Central memory CD4-positive, alpha-beta T cell (primary cell): ENCODE measurements at regions not wholly inside any gene's neighbourhood (a gene's known extent, or its start where the extent isn't known, plus 50 kb on each side); places are given as distances from the start of the nearest gene placed in this dataset.
"Not testable (repeated sequence)": the region's sequence is repeated elsewhere in the genome, so short reads cannot be mapped to it uniquely, and the experiment has no call there.

ENCODE experiments used
- DNase-seq: peaks from one replicate; pipeline ENCODE4 v3.0.0; 2022

DNA sequence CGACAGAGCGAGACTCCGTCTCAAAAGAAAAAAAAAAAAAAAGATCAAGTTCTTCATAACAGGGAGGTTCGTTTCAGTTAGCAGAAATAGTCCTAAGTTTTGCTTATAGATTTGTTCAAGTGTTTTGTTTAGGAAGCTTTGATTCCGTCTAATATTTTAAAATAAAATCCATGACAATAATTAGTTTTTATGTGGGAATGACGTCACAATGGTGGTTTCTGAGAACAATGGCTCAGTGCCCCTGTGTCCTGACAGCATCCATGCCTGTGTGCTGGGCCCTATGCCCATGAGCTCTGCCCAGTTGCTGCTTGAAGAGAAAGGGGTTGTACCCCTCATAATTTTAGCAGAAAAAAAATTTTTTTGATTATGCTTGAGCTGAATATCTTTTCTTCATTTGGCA, 134.0 kb downstream of the SST start:
- DNase-seq, result no peak

DNA sequence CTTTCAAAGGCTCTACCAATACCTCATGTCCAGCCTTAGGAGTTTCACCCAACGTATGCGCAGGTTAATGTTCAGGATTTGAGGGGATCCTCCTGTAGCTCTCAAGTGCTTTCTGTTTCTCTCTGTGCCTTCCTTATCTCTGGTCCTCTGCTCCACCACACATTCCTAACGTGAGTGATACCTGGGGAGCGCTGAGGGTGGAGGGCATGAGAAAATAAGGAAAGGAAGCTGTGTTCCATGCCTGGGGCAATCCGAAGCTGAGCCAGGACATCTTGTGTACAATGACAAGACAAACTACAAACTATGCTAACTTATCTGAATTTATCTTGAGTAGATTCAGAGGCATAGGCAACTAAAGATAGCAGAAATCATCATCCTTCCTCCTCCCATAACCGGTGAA, 136.4 kb downstream of the SST start:
- no peak for DNase-seq

DNA sequence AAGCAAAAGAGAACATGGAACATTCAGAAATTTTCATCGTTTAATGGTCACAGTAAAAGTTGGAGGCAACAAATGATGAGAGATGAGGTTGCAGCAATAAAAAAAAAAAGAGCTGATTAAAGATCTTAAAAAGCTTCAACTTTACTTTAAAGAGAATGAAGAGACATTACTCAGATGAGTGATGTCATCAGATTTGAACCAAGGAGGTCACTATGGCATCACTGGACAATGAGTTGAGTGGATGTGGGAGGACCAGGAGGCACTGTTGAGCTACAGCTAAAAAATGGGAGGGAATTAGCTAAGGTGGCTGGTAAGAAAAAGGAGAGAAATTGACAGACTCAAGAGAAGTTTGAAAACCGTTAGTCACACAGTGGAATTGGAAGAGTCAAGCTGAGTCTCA, 138.4 kb downstream of the SST start:
- no peak for DNase-seq

DNA sequence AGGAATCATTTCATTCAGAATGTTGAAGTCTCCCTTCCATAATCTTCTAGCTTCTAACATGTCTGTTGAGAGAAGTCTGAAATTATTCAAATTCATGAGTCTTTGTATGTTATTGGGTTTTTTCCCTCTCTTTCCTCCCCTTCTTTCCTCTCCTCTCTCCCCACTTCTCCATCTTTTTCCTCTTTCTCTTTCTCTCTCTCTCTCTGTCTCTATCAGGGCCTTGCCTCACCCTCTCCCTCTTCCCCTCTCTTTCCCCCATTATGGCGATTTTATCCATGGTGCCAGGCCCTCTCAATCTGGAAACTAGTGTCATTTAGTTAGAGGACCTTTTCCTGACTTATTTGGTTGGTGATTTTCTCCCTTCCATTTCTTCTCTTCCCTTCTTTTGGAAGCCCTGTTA, 147.3 kb downstream of the SST start:
- DNase-seq, result no peak

DNA sequence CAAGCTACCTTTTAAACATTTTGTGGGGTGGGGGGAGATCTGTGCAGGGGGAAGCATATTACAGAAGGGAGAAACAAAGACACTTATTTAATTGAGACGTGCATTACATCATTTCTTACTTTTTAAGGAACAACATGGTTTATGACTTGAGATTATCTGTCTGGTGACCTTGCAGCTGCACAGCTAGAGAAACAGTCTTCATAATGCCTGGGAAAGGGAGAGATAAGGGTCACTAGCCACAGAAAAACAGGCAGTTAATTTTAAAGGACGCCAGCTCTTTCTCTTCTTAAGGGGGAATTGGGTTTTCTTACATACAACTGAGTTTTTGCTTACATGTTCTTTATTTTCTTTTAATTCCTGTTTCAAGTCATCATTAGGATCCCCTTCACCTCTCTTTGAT, 147.9 kb downstream of the SST start:
- DNase-seq, result no peak

DNA sequence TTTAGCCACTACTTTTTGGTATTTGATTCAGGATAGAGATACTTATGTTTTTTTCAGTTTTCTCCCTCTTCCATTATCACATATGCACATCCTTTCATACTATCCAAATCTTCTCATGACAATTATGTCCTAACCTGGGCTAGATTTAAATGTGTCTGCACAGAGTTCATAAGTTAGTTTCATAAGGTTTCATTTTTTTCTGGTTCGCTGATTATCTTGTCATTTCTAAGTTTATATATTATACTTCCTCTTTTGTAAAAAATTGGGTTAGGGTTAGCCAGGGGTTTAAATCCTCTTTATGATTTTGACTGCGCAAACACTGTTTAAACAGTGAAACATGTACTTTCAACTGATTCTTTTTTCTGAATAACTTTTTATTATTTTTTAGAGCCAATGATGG, 148.6 kb downstream of the SST start:
- DNase-seq, result no peak

DNA sequence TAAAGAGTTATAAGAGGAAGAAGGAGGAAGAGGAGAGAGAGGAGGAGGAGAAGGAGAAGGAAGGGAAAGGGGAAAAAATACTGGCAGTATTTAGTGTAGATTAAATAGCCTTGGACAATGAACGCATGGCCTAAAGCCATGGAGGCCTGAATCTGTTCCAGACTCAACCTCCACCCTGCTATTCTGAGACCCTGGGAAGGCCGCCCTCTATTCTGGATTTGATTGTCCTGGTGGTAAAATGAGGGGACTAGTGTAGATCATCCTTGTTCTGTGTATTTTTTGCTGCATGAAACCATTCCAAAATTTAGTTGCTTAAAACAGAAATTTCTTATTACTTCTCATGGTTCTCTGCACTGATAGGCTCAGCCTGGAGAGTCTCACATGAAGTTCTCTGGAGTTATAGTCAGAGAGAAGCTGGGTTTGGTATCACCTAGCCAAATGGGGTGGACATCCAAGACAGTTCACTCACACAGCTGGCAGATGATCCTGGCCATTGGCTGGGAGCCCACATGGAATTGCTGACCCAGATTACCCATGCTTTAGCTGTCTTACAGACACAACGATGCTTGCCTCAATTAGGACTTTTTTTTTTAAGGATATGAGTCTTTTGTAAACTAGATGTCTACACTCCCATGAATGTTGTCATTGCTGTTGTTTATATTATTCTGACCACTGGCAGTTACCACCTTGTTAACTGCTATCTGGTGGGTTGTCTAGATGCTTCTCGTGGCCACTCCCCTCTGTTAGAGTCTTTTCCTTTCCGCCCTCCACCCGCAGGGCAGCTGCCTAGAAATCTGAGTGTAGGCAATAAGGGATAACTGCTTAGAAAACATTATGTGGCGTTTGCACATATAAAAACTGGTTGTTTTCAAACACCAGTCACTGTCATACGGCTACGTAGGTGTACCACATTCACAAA, 149.9 kb downstream of the SST start:
- DNase-seq, result no peak

DNA sequence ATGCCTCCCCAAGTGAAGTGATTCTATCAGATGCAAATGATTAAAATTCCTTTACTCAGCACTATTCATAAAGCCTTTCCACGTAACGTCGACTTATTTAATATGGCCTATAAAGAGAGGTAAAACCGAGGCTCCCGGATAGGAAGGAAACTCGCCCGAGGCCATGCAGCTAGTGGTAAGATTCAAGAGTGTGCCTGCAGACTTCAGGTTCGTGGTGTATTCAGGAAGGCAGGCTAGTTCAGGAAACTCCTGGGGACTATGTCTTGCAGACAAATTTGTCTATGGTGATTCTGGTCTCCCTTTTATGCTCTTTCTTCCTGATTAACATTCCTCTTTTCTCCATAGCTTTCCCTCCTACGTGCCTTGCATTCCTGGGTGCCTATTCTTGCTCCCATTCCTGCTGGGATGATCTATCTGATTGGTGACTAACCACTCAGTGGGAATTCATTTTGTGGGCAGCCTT, 150.7 kb downstream of the SST start:
- DNase-seq, result no peak

DNA sequence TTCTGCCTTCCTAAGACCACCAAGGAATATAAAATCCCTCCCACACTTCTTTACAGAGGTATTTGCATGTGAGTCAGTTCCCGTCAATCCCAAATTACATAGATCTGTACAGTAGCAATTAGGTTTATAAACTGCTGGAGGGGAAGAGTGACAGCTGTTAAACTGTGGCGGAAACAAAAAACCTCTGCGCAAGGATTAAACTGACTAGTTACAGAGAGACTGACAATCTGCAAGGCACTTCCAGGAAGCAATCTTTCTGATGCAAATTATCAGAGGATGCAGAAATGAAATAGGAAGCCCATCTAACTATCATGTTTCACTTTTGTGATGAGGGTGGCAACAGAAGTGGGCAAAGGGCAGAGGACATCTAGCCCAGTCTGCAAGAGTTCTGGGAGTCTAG, 150.4 kb downstream of the RTP4 start:
- DNase-seq, result no peak

DNA sequence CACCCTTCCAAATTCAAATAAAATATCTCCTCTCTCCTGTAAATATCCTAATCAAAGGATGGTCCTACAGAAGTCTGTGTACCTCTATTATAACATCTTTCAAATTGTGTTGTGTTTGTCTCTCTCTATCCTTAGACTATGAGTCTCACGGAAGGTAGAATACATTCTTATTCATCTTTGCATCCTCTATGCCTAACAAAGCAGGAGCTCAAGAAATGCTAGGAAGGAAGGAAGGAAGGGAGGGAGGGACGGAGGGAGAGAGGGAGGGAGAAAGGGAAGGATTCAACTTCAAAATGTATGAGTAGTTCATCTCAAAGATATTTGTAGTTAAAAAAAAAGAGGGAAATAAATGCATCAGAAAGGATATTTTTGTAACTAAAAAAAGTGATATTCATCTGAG, 150.0 kb downstream of the RTP4 start:
- DNase-seq, result no peak

DNA sequence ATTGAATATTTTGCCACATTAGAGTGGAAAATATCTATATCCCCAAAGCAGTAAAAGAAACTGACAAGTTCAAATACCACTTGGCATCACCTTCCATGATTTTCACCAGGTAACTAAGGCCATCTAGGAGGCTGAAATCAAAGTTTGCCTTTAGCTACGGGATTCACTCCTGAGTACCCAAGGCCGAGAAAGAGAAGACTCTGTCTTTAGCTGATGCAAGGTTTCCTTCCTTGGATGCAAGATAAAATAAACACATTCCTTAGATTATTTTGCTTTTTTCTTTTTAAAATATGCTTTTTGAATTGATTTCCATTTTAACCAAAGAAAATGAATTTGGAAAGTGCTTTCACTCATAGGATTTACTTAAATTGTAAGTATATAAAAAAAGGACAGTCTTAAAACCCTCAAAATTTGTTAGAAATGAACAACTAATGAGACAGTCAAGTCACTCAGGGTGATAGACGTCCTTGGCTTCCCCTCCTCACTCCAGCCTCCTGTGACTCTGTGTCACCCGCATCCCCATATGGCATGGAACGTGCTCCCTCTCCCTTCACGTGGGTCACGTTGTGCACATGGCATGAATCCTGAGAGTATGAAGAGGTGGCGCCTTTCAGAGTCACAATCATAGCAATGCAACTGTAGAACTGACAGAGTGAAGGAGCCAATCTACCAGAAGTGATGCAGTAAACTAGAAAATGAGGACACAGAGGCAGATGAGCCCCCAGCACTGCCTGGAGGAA, 148.4 kb downstream of the RTP4 start:
- no peak for DNase-seq

DNA sequence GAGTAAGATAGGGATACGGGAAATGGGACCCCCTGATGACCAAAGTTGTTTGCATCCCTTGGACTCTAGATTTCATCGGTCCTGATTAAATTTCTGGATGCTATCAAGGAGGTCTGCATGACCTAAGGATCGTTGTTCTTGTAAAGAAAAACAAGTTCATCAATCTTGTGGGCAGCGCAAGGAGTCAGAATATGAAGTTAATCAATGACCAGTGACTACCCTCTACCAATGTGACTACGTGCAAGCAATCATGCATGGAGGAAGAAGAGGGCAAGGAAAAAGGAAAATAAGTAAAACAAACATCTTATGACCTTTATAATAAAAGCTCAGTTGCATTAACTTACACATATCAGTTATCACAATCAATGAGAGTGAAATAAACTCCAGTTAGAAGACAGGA, 139.7 kb downstream of the RTP4 start:
- DNase-seq, result no peak

DNA sequence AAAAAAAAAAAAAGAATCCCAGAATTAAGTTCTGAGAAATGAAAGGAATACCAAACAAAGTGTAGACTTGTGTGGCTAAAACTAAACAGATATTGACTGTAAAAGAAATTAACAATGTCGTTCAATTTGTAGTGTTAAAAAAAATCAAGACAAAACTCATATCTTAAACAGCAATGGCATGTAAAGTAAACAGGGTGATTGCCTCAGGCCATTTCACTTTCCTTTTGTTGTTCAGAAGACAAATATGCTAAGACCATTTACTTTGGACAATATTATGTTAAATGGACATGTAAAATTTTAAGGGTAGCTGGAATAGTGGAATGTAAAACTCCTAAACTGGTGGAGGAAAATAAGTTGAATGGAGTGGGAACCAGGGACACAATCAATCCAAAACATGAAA, 139.1 kb downstream of the RTP4 start:
- no peak for DNase-seq

DNA sequence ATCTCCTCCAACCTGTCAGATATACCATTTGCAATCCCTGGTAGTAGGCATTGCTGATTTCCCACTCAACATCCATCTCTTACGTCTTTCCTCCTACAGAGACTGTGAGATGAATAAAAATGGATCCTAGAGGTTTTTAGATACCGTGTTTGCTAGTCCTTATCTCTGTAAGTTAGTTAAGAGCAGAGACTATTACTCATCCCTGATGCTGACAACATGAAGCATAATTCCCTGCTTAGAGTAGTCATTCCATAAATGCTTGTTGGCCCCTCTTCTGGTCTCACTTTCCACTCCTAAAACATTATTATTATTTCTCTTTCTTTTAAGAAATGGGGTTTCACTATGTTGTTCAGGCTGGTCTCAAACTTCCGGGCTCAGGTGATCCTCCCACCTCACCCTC, 136.2 kb downstream of the RTP4 start:
- no peak for DNase-seq

DNA sequence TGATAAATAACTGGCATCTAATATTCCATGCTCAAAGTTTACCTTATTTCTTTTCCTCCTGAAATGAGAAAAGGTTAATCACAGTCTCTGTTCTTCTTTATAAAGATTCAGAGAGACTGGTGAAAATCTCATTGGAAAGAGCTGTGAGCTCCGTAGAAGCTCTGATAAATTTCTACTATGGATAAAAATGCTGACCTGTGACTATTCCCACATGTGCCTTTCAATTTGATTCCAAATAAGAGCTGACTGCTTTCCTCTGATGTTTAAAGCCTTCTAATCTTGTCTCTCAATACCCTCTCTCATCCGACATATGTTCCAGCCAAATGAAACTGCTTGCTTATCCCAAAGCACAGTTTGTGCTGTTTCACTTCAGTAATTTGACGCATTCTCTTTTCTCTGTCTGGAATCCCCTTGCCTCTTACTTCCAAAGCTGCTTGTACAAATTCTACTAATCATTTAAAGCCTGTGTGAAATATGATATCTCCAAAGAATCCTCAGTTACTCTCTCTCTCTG, 130.1 kb downstream of the RTP4 start:
- DNase-seq, result no peak

DNA sequence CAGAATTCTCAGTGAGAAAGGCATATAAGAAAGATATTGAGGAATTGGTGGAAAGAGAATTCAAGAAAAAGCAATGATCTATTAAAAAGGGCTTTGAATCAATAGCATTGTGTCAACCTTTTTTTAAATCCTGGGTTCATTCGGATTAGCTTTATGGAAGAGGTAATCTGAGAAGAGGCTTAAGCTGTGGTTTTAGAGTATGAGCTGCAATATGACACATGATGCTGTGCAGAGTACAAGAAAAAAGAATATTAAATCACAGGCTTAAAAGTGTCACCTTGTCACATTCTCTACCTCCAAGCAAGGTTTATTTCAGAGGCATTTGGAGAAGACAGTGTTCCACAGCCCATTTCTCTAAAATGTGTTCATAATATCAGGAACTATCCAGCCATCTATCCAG, 128.9 kb downstream of the RTP4 start:
- DNase-seq, result no peak

DNA sequence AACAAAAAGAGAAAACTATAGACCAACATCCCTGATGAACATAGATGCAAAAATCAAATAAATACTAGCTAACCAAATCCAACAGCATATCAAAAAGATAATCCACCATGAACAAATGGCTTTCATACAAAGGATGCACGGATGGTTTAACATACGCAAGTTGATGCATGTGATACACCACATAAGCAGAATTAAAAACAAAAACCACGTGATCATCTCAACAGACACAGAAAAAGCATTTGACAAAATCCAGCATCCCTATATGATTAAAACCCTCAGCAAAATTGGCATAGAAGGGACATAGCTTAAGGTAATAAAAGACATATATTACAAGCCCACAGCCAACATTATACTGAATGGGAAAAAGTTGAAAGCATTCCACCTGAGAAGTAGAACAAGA, 125.9 kb downstream of the RTP4 start:
- DNase-seq, result not testable (repeated sequence)

DNA sequence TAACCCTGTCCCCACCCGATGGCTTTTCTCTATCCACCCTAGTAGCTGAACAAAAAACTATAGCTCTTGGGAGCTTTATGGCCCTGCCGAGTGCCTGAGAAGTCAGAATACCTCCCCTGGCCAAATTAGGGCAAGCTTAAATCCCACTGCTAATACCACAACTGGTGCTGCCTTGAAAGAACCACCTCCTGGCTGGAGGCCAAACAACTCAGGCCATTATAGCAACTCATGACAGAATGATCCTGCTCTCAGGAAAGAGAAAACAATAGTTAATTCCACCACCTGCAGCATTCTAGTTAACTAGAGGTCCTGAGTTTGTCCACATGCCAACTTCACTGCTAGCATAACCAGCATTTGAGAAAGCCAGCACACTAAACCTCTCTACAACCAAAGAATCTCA, 123.2 kb downstream of the RTP4 start:
- no peak for DNase-seq

DNA sequence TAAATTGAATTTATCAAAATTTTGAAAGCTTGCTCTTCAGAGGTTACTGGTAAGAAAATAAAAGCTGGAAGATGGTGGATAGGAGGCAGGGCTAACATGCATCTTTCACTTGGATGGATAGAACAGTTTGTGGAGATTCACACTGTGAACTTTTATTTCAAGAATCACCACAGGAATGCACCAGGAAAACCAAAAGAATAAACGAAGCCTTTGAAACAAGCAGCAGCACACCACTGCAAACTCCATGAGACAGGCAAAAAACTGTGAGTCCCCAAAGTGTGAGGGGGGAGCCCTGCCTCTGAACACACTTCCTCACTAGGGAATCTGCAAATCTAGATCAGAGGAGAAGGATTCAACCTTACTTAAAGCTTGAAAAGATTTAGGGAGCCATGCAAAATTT, 122.2 kb downstream of the RTP4 start:
- DNase-seq, result no peak

DNA sequence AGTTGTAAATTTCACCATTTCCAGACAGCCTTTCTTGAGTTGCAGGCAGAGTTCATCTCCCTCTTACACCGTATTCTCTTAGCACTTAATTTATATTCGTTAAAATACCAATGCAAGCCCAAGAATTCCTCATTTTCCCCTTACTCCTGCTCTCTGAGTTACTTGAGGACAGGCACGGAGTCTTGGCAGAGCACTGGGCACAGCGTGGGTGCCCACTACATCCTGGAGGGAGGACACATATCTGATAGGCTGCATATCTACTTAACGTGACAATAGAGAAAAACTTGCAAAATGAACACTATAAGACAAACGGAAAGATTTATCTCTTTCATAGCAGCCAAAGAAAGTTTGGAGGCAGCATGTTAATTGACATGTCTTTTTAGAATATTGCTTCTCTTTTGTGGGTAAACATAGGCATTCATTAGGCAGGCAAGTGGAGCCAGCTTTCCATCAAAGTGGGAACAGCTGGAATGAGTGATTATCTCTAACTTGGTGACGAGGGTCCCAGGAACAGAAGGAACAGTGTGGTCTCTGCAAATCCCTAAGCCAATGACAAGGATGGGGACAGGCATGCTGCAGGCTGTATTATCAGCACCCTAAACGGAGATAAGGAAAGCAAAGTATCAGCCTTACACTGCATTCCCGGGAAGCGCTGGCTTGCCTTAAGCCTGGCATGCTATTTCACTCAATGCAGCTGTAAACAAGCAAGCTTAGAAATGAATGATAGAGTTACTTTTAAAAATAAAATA, 116.5 kb downstream of the RTP4 start:
- DNase-seq, result no peak

DNA sequence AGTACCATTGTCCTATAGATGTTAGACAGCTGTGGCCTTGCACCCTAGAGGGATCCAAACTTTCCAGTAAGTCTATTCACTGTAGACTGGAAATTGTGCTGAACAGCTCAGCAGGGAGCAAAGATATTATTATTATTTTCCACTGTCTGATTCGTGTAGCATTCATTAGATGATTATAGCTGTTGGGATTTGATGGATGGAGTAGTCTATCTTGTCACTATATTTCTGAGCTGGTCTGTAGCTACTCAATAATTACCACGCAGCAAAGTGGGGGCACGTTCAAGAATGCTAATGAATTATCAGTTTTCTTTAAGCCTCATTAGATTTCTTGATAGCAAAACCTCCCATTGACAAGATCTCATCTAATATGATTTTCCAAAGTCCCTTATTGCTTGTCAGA, 113.2 kb downstream of the RTP4 start:
- DNase-seq, result no peak

DNA sequence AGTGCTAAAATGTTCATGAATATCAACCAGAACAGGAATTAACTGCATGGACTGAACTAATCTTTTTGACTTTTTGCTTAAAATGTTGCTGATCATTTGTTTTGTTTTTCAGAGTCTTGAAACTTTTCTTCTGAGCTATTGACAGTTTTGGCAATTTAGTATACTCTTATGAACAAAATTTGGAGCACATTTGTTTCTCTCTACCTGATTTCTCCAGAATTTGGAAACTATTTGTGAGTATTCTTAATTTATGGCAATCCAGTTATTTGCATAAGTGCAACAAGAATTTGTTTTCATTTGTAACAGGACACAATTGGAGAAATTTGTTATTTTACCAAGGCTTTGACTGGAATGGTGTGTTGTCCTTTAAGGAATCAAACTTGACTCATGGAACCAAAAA, 107.4 kb downstream of the RTP4 start:
- DNase-seq, result not testable (repeated sequence)

DNA sequence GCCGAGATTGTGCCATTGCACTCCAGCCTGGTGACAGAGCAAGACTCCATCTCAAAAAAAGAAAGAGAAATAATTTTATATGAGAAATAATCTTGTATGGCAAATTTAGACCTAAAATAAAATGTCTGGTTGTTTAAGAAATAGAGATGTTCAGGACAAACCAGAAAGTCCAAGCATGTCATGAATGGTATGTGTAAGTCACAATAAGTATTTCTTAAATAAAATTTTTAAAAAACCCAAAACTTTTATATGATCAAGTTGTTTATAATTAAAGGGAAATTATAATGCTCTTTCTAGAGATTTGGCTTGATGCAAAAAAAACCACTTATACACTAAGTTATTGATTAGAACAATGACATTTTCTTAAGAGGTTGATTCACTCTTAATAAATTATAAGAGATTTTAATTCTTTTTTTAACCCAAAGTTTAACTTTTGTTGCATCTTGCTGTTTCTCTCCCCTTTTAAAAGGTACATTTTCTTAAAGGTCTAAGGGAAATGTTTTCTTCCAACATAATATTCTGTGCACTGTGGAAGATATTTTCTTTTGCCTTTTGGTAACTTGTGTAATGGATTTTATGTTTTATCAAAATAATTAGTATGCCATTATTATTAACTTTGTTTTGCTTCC, 105.7 kb downstream of the RTP4 start:
- DNase-seq, result no peak
